Activated T-cell treated with anti-CD3 and anti-CD28 coated beads, Interleukin-2, amount 50 U/mL, for 24 hours (primary cell): ENCODE measurements at regions not wholly inside any gene's neighbourhood (a gene's known extent, or its start where the extent isn't known, plus 50 kb on each side); places are given as distances from the start of the nearest gene placed in this dataset.

Experiments
- DNase-seq: peaks from one replicate; pipeline ENCODE4 v3.0.0-alpha.2; 2020
- H3K27ac Mint-ChIP-seq: 2 replicates; pipeline ENCODE4 v1.8.0; 2020; ENCODE audit warnings: mild to moderate bottlenecking, mixed read lengths
- H3K27me3 Mint-ChIP-seq: 2 replicates; pipeline ENCODE4 v1.8.0; 2020; ENCODE audit warnings: mixed read lengths
- H3K36me3 Mint-ChIP-seq: 2 replicates; pipeline ENCODE4 v1.8.0; 2020; ENCODE audit warnings: low read depth, mixed read lengths
- H3K4me1 Mint-ChIP-seq: 2 replicates; pipeline ENCODE4 v1.8.0; 2020; ENCODE audit warnings: low read depth, mixed read lengths
- H3K4me3 Mint-ChIP-seq: 2 replicates; pipeline ENCODE4 v1.8.0; 2020; ENCODE audit warnings: mild to moderate bottlenecking, moderate library complexity, mixed read lengths
- H3K9me3 Mint-ChIP-seq: 2 replicates; pipeline ENCODE4 v1.8.0; 2020; ENCODE audit warnings: mixed read lengths

DNA sequence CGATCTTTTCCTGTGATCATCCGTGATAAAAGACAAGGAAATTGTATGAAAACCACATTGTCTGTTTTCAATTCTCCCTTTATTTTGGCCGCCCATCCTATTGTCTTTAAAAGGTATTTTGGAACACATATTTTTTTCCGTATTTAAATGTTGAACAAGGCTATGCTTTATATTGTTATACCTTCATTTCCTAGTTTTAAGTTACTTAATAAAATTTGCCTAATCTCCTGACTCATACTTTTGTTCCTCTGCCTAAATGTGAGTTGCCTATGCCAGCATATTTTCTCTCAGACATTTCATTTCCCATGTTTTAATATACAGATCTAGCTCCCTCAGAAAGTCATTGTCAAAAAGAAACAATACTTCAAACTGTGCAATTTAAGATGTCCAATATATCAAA lies 104.2 kb downstream of the SLITRK6 start:
- Mint-ChIP-seq H3K27me3 (no peaks in the 10 kb centered on the region), H3K4me1 (no peaks in the 10 kb centered on the region), H3K9me3 (peaks cover 16% of the 10 kb centered on the region), H3K27ac (no peak overlapping the region), H3K36me3 (no peaks in the 10 kb centered on the region), H3K4me3 (no peak overlapping the region)
- DNase-seq: no peak

DNA sequence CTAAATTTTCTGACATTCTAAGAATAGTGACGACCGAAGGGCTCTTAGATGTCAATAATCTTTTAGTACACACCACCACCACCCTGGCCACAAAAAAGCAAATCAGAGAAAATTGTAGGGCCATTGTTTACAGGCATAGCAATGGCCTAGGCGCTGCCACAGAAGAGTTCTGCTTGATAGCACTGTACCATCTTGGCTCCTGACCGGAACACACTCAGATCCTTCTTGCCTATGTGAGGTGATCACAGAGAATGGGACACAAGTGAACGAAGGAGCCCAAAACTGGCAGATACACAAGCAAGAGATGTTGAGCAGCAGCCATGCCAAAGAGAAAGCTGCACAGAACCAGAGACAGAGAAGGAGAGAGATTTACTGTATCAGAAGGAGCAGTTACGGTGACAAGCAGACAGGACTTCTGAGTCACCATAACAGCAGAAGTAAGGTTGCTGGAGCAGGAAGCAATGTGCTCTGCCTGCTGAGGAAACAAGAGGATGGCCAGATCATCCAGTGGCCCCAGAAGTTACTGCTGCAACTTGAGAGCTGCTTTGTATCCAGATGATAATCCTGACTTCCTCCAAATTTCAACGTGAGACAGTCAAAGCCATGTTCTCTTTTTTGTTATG lies 105.2 kb downstream of the SLITRK6 start:
- H3K4me3 Mint-ChIP-seq: no peak overlapping the region
- H3K27ac Mint-ChIP-seq: no peak overlapping the region
- no peaks in the 10 kb centered on the region for H3K36me3 Mint-ChIP-seq
- no peaks in the 10 kb centered on the region for H3K27me3 Mint-ChIP-seq
- H3K4me1 Mint-ChIP-seq: no peaks in the 10 kb centered on the region
- peaks cover 11% of the 10 kb centered on the region for H3K9me3 Mint-ChIP-seq
- DNase-seq: no peak

DNA sequence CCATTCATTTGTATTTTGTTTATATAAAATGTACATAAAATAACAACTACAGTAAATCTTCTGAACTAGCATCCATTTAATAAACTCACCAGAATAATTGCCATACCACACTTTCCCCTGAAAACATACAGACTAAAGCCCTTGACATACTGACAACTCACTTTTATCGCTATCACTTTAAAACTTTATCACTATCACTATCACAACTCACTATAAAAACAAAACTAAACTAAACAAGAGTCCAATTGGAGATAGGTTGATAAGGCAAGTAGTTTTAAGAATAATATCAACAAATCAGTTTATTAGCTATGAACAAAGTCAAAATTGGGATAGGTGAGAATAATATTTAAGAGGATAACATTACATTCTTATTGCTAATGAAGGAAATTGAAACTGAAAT lies 108.9 kb downstream of the SLITRK6 start:
- no peak overlapping the region for H3K27ac Mint-ChIP-seq
- DNase-seq: no peak
- H3K4me1 Mint-ChIP-seq: no peaks in the 10 kb centered on the region
- H3K36me3 Mint-ChIP-seq: no peaks in the 10 kb centered on the region
- H3K27me3 Mint-ChIP-seq: no peaks in the 10 kb centered on the region
- peaks cover 9% of the 10 kb centered on the region for H3K9me3 Mint-ChIP-seq
- no peak overlapping the region for H3K4me3 Mint-ChIP-seq

DNA sequence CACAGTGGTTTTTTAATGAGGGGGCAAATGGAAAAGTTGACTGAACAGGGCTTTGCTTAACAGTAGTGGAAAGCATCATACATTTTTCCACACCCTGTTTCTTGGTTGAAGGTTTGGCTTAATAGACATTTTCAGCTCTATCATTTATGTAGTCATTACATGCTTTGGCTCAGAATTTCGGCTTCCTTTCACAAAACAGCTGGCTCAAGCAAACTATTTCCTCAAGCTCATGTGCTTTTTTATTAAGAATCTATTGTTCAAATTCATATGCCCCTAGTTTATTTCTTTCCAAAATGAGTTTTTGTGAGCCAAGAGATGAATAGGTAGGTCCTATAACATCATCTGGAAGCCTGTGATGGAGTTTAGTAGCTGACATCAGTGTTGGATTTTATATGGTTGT lies 113.8 kb downstream of the SLITRK6 start:
- peaks cover 4% of the 10 kb centered on the region for H3K9me3 Mint-ChIP-seq
- no peaks in the 10 kb centered on the region for H3K4me1 Mint-ChIP-seq
- no peak overlapping the region for H3K27ac Mint-ChIP-seq
- H3K4me3 Mint-ChIP-seq: no peak overlapping the region
- H3K36me3 Mint-ChIP-seq: no peaks in the 10 kb centered on the region
- H3K27me3 Mint-ChIP-seq: no peaks in the 10 kb centered on the region
- no peak for DNase-seq

DNA sequence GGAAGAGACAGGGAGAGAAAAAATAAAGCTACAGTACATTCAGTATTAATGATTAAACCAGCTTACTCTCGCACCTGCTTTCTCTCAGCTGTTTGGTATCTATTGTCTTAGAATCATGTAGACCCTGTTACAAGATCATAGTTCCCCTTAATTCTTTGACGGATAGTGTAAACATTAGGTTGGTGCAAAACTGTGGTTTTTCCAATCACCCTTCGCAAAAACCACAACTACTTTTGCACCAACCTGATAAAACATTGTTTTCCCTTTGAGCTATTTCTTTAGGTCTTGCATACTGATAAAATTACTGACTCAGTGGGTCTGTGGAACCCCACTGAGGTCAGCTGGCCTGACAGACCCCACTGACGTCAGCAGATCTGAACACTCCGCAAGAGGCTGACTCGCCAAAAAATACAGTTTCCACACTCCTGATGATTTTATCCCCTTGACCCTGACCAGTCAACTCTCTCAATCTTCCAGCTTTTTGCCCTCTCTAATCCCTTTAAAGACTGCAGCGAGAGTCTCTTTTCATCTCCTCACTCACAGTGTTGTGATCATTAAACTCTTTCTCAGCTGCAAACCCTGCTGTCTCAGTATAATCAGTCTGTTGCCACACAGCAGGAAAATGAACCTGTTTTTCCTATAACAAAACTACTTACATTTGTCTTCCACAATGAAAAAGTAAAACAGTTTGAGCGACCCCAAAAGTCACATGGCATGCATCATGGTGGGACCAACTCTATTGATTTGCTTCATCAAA lies 123.9 kb downstream of the SLITRK6 start:
- H3K4me3 Mint-ChIP-seq: no peak overlapping the region

DNA sequence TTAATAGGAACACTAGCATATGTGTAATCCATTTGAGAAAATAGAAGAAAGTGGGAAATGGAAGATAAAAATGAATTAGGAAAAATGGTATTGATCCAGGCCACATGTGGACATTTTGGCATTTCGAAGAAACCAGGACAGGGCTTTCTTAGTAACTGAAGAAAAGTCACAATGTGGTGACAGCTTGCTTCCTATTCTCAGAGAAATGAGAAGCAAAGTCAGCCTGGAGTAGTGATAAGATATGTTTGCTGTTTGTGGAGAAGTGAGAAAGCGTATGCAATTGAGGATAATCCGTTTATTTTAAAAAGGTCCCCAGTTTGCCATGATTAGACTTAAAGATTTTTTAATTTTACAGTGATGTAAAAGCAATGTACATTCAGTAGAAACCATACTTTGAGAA lies 127.9 kb downstream of the SLITRK6 start:
- no peaks in the 10 kb centered on the region for H3K4me1 Mint-ChIP-seq
- no peak for DNase-seq
- no peaks in the 10 kb centered on the region for H3K27me3 Mint-ChIP-seq
- peaks cover 8% of the 10 kb centered on the region for H3K9me3 Mint-ChIP-seq
- no peaks in the 10 kb centered on the region for H3K36me3 Mint-ChIP-seq
- no peak overlapping the region for H3K27ac Mint-ChIP-seq
- no peak overlapping the region for H3K4me3 Mint-ChIP-seq

More for the DNA sequence above, 123.9 kb downstream of the SLITRK6 start:
- no peak for DNase-seq
- no peaks in the 10 kb centered on the region for H3K27me3 Mint-ChIP-seq
- H3K4me1 Mint-ChIP-seq: no peaks in the 10 kb centered on the region
- H3K27ac Mint-ChIP-seq: no peak overlapping the region
- no peaks in the 10 kb centered on the region for H3K36me3 Mint-ChIP-seq
- H3K9me3 Mint-ChIP-seq: peaks cover 12% of the 10 kb centered on the region

DNA sequence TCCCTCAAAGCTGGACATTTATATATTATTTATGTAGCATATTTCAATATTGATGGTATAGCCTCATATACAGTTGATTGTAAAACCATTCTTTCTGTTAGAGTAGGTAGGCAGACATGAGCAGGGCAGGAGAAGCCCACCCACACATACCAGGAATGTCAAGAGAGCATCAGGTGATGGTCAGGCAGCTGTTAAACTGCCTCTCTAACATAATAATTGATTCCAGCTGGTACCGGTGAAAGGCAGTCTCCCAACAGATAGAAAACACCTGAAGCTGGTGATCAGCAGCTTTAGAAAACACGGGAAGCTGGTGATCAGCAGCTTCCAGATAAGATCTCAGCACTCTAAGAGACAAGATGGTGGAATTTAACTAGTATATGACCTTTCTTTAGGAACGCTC lies 132.9 kb downstream of the SLITRK6 start:
- no peak overlapping the region for H3K27ac Mint-ChIP-seq
- H3K9me3 Mint-ChIP-seq: peaks cover 1% of the 10 kb centered on the region
- H3K4me1 Mint-ChIP-seq: no peaks in the 10 kb centered on the region
- DNase-seq: no peak
- no peak overlapping the region for H3K4me3 Mint-ChIP-seq
- H3K27me3 Mint-ChIP-seq: no peaks in the 10 kb centered on the region
- no peaks in the 10 kb centered on the region for H3K36me3 Mint-ChIP-seq

DNA sequence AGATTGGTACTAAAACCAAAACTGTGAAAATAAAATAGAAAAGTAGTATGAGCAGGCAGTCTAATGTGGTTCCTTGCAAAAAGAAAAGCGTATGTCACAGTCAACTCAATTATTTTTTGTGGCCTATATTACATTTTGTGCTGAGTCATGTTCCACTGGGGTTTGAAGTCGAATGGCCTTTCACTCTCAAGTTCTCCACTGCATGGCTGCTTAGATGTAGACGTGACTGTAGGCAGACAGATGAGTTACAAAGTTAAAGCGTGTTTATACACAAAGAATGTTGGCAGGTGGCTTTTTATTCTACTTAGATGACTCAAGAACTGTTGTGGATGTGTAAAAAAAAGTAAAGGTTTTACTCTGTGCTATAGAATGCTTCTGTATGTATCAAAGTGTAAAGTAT lies 133.9 kb downstream of the SLITRK6 start:
- H3K4me1 Mint-ChIP-seq: no peaks in the 10 kb centered on the region
- no peak for DNase-seq

DNA sequence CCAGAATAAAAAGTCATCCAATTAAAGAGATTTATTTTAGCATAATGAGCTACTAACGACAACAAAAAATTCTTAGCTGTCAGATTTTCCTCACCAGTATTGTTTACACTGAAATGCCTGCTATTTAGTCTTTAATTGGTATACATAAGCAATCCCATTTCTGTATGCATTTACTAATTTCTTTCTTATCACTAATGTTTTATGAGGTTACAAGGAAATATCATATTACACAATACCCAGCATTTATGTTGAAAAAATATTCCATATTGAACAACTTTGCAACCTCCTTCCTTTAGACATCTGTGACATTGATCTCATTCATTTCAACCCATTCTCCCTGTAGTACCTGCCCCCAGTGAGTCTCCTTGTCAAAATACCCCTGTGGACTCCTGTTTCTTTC lies 135.4 kb downstream of the SLITRK6 start:
- H3K4me3 Mint-ChIP-seq: no peak overlapping the region
- no peaks in the 10 kb centered on the region for H3K4me1 Mint-ChIP-seq
- DNase-seq: no peak
- no peaks in the 10 kb centered on the region for H3K36me3 Mint-ChIP-seq
- H3K9me3 Mint-ChIP-seq: peaks cover 6% of the 10 kb centered on the region
- no peak overlapping the region for H3K27ac Mint-ChIP-seq
- no peaks in the 10 kb centered on the region for H3K27me3 Mint-ChIP-seq

More for the DNA sequence above, 133.9 kb downstream of the SLITRK6 start:
- Mint-ChIP-seq H3K9me3 (peaks cover 3% of the 10 kb centered on the region), H3K27ac (no peak overlapping the region), H3K27me3 (no peaks in the 10 kb centered on the region), H3K4me3 (no peak overlapping the region), H3K36me3 (no peaks in the 10 kb centered on the region)

DNA sequence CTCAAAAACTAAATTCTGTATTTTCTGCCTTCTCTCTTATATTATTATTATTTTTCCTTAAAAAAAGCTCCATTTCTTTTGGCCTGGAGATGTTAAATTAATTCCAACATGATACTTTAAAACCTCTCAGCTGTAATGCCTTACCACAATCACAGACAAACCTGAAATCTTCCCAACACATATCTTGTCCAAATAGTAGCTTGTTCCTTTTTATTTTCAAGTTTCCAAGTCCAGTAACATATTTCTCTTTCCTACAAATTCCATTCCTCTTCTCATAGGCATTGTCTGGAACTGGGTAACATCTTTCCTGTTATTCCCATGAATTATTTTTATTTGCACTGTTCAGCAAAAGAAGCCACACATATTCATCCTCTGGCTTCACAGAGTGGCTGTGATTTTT lies 137.0 kb downstream of the SLITRK6 start:
- DNase-seq: no peak
- Mint-ChIP-seq H3K4me1 (no peaks in the 10 kb centered on the region), H3K36me3 (no peaks in the 10 kb centered on the region), H3K9me3 (peaks cover 6% of the 10 kb centered on the region), H3K27me3 (no peaks in the 10 kb centered on the region), H3K4me3 (no peak overlapping the region), H3K27ac (no peak overlapping the region)

DNA sequence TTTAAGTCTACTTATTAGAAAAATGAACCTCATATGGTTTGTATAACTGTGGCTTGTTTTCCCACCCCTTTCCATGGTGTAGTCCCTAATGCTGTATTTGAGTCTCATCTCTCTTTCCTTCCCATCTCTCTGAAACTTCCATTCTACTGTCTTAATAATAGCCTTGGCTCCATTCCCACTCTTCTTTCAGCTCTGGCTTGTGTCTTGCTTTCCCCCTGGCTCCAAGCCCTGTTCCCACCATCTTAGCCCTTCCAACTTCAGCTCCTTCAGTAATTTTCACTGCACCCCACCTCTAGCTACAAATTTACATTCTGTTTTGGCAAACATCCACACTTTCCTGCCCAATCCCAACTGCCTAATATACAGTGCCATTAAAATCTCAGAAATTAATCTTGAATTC lies 137.5 kb downstream of the SLITRK6 start:
- no peak for DNase-seq
- Mint-ChIP-seq H3K27ac (no peak overlapping the region), H3K9me3 (peaks cover 6% of the 10 kb centered on the region), H3K36me3 (no peaks in the 10 kb centered on the region), H3K27me3 (no peaks in the 10 kb centered on the region), H3K4me1 (no peaks in the 10 kb centered on the region), H3K4me3 (no peak overlapping the region)

DNA sequence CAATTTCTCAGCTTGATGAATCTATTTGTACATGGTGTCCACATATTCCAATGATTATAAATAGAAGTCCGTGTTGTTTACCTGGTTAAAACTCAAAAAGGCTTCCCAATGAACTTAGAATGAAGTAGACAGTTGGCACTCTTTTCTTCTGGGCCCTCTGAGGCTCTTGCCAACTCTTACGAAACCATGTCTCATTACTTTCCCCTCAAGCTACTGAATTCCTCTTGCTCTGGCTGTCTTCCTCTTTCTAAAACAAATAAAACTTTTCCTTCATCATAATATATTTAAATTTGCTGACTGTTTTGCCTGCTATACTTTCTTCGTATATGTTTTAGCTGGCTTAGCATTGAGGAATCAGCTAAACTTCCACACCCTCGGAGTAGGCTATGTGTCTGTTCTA lies 139.7 kb downstream of the SLITRK6 start:
- H3K27me3 Mint-ChIP-seq: no peaks in the 10 kb centered on the region
- no peaks in the 10 kb centered on the region for H3K4me1 Mint-ChIP-seq
- H3K9me3 Mint-ChIP-seq: peaks cover 6% of the 10 kb centered on the region
- H3K4me3 Mint-ChIP-seq: no peak overlapping the region
- no peaks in the 10 kb centered on the region for H3K36me3 Mint-ChIP-seq
- no peak for DNase-seq
- H3K27ac Mint-ChIP-seq: no peak overlapping the region

DNA sequence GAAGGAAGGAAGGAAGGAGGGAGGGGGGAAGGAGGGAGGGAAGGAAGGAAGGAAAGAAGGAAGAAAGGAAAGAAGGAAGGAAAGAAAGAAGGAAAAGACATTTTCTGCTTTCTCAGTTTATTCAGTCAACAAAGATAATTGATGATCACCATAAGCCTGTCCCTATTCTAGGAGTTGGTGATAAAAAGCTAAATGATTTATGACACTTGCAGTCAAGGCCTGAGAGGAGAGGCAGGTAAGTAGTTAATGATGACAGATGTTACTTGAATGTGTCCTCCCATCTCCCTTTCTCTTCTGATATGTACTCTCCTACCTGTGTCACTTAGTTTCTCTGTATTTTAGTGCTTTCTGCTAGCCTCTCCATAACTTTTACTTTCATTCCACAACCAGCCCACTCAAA lies 141.3 kb downstream of the SLITRK6 start:
- DNase-seq: no peak
- Mint-ChIP-seq H3K4me3 (no peak overlapping the region), H3K9me3 (peaks cover 6% of the 10 kb centered on the region), H3K4me1 (no peaks in the 10 kb centered on the region), H3K27me3 (no peaks in the 10 kb centered on the region), H3K27ac (no peak overlapping the region), H3K36me3 (no peaks in the 10 kb centered on the region)

DNA sequence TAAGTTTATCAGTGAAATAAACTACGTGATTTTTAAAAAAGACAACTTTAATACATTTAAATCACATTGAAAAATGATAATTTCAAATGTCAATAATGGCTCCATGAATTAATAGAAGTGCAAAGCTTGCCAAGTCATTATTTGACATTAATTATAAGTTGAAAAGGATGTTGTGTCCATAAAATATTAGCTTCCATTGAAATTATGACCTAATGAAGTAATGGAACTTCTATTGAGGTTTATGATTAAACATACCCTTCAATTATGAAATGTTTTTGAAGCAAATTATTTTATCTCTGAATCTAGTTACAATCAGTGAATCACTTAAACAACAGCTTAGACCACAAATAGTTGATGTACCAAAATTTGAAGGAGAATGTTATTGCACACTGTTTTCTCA lies 144.2 kb downstream of the SLITRK6 start:
- no peak for DNase-seq
- Mint-ChIP-seq H3K9me3 (peaks cover under 1% of the 10 kb centered on the region), H3K4me1 (no peaks in the 10 kb centered on the region), H3K36me3 (no peaks in the 10 kb centered on the region), H3K27ac (no peak overlapping the region), H3K27me3 (no peaks in the 10 kb centered on the region), H3K4me3 (no peak overlapping the region)

DNA sequence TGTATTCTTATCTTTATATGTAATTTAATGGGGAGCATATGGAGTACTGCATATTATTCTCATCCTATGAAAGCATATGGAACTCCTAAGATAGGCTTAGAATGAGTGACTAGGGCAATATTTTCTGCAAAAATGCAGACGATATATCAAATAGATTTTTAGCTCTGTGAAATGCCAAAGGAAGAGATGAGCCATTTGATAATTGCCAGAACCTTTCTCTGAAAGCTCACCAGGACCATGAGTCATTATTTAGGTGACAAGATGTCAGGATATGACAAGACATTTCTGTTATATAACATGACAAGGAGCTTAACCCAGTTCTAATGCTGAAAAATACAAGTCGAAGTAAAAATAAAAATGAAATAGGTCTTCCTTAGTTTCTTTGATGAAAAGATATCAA lies 145.0 kb downstream of the SLITRK6 start:
- Mint-ChIP-seq H3K4me1 (no peaks in the 10 kb centered on the region), H3K27ac (no peak overlapping the region), H3K27me3 (no peaks in the 10 kb centered on the region), H3K4me3 (no peak overlapping the region), H3K36me3 (no peaks in the 10 kb centered on the region), H3K9me3 (peaks cover 3% of the 10 kb centered on the region)
- no peak for DNase-seq
